ENCODE measurements at regions not wholly inside any gene's neighbourhood (a gene's known extent, or its start where the extent isn't known, plus 50 kb on each side); places are given as distances from the start of the nearest gene placed in this dataset.

DNA sequence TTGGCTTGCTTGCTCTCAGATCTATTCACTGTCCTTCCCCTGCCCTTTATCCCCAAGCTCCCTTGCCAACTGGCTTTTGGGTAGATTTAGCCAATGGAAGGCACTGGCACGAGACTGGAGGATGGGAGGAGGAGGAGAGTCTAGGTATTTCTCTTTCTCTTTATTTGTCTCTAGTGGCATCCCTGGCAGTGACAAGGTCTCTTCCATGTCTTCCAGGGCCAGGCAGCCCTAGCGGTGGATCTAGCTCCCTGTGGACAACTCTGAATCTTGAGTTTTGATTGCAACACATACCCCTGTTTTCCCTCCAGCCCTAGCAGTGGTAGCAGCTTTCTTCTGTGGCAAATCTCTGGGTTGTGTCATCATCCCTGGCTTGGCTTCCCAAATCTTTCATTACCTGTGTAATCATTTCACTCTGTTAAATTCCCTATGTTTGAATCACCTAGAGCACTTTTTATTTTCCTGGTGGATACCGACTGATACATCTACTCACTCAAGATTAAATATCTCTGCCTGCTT is 171.1 kb upstream of the IRX6 start:
- H3F3A ChIP-seq (replicated peaks; ENCODE audit: low read depth): no peaks in the 10 kb centered on the region
- H2AFZ ChIP-seq: no peak overlapping the region
- H3K4me2 ChIP-seq: no peak overlapping the region
- H3K4me3 ChIP-seq: no peak overlapping the region
- Mint-ChIP-seq H3K4me1 (peaks cover 10% of the 10 kb centered on the region), H3K9me3 (no peaks in the 10 kb centered on the region; the same call in 1 of the 3 replicates), H3K27me3 (ENCODE audit: insufficient read depth, low read depth, poor library complexity) (peaks cover 4% of the 10 kb centered on the region), H3K27ac (no peak overlapping the region), H3K36me3 (ENCODE audit: low read depth) (no peaks in the 10 kb centered on the region; the same call in 2 of the 3 replicates), H3K4me3 (no peak overlapping the region)
- no peaks in the 10 kb centered on the region for H3K36me3 ChIP-seq (ENCODE audit: insufficient read depth)
- H3K27ac ChIP-seq (ENCODE audit: low read depth): no peak overlapping the region
- H4K20me1 ChIP-seq (replicated peaks; ENCODE audit: insufficient read depth): no peaks in the 10 kb centered on the region
- no peak for DNase-seq (ENCODE audit: low spot score)
- peaks cover 17% of the 10 kb centered on the region; the same call in 1 of the 2 replicates for H3K9me2 ChIP-seq (ENCODE audit: insufficient read depth)
- ATAC-seq: no peak
- H3K79me2 ChIP-seq (replicated peaks; ENCODE audit: insufficient read depth): no peaks in the 10 kb centered on the region
- TF ChIP-seq ZNF114 (CRISPR knock-in tag; IDR thresholded peaks at IDR 0.05): no peak
- TF ChIP-seq, protein P1, sequence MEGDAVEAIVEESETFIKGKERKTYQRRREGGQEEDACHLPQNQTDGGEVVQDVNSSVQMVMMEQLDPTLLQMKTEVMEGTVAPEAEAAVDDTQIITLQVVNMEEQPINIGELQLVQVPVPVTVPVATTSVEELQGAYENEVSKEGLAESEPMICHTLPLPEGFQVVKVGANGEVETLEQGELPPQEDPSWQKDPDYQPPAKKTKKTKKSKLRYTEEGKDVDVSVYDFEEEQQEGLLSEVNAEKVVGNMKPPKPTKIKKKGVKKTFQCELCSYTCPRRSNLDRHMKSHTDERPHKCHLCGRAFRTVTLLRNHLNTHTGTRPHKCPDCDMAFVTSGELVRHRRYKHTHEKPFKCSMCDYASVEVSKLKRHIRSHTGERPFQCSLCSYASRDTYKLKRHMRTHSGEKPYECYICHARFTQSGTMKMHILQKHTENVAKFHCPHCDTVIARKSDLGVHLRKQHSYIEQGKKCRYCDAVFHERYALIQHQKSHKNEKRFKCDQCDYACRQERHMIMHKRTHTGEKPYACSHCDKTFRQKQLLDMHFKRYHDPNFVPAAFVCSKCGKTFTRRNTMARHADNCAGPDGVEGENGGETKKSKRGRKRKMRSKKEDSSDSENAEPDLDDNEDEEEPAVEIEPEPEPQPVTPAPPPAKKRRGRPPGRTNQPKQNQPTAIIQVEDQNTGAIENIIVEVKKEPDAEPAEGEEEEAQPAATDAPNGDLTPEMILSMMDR (conservative IDR thresholded peaks at IDR 0.05; ENCODE audit: low read depth in 2 of 2): no peak
- no peak for TF ChIP-seq CREB1 (CRISPR knock-in tag; IDR thresholded peaks at IDR 0.05; ENCODE audit: low read depth)
- no peak for TF ChIP-seq STAT1 (IDR thresholded peaks at IDR 0.05; ENCODE audit: unreplicated experiment)
- no peak for TF ChIP-seq ZNF331 (CRISPR knock-in tag; IDR thresholded peaks at IDR 0.05; ENCODE audit: low read depth)
- TF ChIP-seq, protein P2, sequence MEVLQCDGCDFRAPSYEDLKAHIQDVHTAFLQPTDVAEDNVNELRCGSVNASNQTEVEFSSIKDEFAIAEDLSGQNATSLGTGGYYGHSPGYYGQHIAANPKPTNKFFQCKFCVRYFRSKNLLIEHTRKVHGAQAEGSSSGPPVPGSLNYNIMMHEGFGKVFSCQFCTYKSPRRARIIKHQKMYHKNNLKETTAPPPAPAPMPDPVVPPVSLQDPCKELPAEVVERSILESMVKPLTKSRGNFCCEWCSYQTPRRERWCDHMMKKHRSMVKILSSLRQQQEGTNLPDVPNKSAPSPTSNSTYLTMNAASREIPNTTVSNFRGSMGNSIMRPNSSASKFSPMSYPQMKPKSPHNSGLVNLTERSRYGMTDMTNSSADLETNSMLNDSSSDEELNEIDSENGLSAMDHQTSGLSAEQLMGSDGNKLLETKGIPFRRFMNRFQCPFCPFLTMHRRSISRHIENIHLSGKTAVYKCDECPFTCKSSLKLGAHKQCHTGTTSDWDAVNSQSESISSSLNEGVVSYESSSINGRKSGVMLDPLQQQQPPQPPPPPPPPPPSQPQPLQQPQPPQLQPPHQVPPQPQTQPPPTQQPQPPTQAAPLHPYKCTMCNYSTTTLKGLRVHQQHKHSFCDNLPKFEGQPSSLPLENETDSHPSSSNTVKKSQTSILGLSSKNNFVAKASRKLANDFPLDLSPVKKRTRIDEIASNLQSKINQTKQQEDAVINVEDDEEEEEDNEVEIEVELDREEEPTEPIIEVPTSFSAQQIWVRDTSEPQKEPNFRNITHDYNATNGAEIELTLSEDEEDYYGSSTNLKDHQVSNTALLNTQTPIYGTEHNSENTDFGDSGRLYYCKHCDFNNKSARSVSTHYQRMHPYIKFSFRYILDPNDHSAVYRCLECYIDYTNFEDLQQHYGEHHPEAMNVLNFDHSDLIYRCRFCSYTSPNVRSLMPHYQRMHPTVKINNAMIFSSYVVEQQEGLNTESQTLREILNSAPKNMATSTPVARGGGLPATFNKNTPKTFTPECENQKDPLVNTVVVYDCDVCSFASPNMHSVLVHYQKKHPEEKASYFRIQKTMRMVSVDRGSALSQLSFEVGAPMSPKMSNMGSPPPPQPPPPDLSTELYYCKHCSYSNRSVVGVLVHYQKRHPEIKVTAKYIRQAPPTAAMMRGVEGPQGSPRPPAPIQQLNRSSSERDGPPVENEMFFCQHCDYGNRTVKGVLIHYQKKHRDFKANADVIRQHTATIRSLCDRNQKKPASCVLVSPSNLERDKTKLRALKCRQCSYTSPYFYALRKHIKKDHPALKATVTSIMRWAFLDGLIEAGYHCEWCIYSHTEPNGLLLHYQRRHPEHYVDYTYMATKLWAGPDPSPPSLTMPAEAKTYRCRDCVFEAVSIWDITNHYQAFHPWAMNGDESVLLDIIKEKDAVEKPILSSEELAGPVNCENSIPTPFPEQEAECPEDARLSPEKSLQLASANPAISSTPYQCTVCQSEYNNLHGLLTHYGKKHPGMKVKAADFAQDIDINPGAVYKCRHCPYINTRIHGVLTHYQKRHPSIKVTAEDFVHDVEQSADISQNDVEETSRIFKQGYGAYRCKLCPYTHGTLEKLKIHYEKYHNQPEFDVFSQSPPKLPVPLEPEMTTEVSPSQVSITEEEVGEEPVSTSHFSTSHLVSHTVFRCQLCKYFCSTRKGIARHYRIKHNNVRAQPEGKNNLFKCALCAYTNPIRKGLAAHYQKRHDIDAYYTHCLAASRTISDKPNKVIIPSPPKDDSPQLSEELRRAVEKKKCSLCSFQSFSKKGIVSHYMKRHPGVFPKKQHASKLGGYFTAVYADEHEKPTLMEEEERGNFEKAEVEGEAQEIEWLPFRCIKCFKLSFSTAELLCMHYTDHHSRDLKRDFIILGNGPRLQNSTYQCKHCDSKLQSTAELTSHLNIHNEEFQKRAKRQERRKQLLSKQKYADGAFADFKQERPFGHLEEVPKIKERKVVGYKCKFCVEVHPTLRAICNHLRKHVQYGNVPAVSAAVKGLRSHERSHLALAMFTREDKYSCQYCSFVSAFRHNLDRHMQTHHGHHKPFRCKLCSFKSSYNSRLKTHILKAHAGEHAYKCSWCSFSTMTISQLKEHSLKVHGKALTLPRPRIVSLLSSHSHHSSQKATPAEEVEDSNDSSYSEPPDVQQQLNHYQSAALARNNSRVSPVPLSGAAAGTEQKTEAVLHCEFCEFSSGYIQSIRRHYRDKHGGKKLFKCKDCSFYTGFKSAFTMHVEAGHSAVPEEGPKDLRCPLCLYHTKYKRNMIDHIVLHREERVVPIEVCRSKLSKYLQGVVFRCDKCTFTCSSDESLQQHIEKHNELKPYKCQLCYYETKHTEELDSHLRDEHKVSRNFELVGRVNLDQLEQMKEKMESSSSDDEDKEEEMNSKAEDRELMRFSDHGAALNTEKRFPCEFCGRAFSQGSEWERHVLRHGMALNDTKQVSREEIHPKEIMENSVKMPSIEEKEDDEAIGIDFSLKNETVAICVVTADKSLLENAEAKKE (CRISPR knock-in tag; IDR thresholded peaks at IDR 0.05): no peak
- no peak for TF ChIP-seq EZH2phosphoT487 (IDR thresholded peaks at IDR 0.05; ENCODE audit: unreplicated experiment)
- TF ChIP-seq JUNB (IDR thresholded peaks at IDR 0.05; ENCODE audit: unreplicated experiment): no peak
- TF ChIP-seq, protein P3, sequence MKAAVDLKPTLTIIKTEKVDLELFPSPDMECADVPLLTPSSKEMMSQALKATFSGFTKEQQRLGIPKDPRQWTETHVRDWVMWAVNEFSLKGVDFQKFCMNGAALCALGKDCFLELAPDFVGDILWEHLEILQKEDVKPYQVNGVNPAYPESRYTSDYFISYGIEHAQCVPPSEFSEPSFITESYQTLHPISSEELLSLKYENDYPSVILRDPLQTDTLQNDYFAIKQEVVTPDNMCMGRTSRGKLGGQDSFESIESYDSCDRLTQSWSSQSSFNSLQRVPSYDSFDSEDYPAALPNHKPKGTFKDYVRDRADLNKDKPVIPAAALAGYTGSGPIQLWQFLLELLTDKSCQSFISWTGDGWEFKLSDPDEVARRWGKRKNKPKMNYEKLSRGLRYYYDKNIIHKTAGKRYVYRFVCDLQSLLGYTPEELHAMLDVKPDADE (IDR thresholded peaks at IDR 0.05): no peak
- no peak for TF ChIP-seq NANOG (IDR thresholded peaks at IDR 0.05; ENCODE audit: borderline replicate concordance)
- no peak for TF ChIP-seq EZH2 (IDR thresholded peaks at IDR 0.05; ENCODE audit: low read depth, unreplicated experiment)
- TF ChIP-seq POLR2AphosphoS5 (IDR thresholded peaks at IDR 0.05; ENCODE audit: low read depth): no peak
- TF ChIP-seq, protein P4, sequence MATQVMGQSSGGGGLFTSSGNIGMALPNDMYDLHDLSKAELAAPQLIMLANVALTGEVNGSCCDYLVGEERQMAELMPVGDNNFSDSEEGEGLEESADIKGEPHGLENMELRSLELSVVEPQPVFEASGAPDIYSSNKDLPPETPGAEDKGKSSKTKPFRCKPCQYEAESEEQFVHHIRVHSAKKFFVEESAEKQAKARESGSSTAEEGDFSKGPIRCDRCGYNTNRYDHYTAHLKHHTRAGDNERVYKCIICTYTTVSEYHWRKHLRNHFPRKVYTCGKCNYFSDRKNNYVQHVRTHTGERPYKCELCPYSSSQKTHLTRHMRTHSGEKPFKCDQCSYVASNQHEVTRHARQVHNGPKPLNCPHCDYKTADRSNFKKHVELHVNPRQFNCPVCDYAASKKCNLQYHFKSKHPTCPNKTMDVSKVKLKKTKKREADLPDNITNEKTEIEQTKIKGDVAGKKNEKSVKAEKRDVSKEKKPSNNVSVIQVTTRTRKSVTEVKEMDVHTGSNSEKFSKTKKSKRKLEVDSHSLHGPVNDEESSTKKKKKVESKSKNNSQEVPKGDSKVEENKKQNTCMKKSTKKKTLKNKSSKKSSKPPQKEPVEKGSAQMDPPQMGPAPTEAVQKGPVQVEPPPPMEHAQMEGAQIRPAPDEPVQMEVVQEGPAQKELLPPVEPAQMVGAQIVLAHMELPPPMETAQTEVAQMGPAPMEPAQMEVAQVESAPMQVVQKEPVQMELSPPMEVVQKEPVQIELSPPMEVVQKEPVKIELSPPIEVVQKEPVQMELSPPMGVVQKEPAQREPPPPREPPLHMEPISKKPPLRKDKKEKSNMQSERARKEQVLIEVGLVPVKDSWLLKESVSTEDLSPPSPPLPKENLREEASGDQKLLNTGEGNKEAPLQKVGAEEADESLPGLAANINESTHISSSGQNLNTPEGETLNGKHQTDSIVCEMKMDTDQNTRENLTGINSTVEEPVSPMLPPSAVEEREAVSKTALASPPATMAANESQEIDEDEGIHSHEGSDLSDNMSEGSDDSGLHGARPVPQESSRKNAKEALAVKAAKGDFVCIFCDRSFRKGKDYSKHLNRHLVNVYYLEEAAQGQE (IDR thresholded peaks at IDR 0.05; ENCODE audit: unreplicated experiment): no peak
- H3K4me1 ChIP-seq (ENCODE audit: insufficient read depth): peaks cover 7% of the 10 kb centered on the region; the same call in 1 of the 2 replicates
- H3K27me3 ChIP-seq (ENCODE audit: insufficient read depth): no peaks in the 10 kb centered on the region
